Skeletal muscle cell (primary cell): ENCODE measurements at regions not wholly inside any gene's neighbourhood (a gene's known extent, or its start where the extent isn't known, plus 50 kb on each side); places are given as distances from the start of the nearest gene placed in this dataset.

Source experiments
- DNase-seq: peaks from one replicate; pipeline ENCODE4 v3.0.0-alpha.2; 2010; ENCODE audit warnings: low read depth
- H3K4me3 ChIP-seq: 2 replicates; pipeline ENCODE4 v1.5.1; 2011; ENCODE audit warnings: low read depth, mild to moderate bottlenecking, control low read depth, low read length, moderate library complexity

GRCh38 chr10:128694851-128695725, 568.9 kb upstream of the MKI67 start:
- no peak overlapping the region for H3K4me3 ChIP-seq
- DNase-seq: no peak

- DNase-seq: no peak
- H3K4me3 ChIP-seq: no peak overlapping the region
Observed at GRCh38 chr10:128695931-128696330, 569.7 kb upstream of the MKI67 start.

- DNase-seq: no peak
- no peak overlapping the region for H3K4me3 ChIP-seq
Observed at GRCh38 chr10:128697437-128697836, 571.2 kb upstream of the MKI67 start.

GRCh38 chr10:128701381-128701780, 575.2 kb upstream of the MKI67 start:
- H3K4me3 ChIP-seq: no peak overlapping the region
- no peak for DNase-seq

GRCh38 chr10:128701837-128702236, 575.6 kb upstream of the MKI67 start:
- no peak overlapping the region for H3K4me3 ChIP-seq
- no peak for DNase-seq

GRCh38 chr10:128704716-128705115, 578.5 kb upstream of the MKI67 start:
- no peak overlapping the region for H3K4me3 ChIP-seq
- DNase-seq: no peak

- DNase-seq: no peak
- H3K4me3 ChIP-seq: no peak overlapping the region
Observed at GRCh38 chr10:128708182-128708581, 582.0 kb upstream of the MKI67 start.

GRCh38 chr10:128709686-128710085, 583.5 kb upstream of the MKI67 start:
- DNase-seq: no peak
- no peak overlapping the region for H3K4me3 ChIP-seq

GRCh38 chr10:128710098-128710797, 584.0 kb upstream of the MKI67 start:
- DNase-seq: no peak
- H3K4me3 ChIP-seq: no peak overlapping the region

GRCh38 chr10:128710798-128711183, 584.6 kb upstream of the MKI67 start:
- no peak for DNase-seq

GRCh38 chr10:128711806-128712205, 585.6 kb upstream of the MKI67 start:
- no peak overlapping the region for H3K4me3 ChIP-seq
- DNase-seq: no peak

More at GRCh38 chr10:128710798-128711183, 584.6 kb upstream of the MKI67 start:
- no peak overlapping the region for H3K4me3 ChIP-seq

GRCh38 chr10:128712661-128713400, 586.6 kb upstream of the MKI67 start:
- H3K4me3 ChIP-seq: no peak overlapping the region
- DNase-seq: no peak

- no peak overlapping the region for H3K4me3 ChIP-seq
- no peak for DNase-seq
Observed at GRCh38 chr10:128713471-128713870, 587.2 kb upstream of the MKI67 start.

- no peak overlapping the region for H3K4me3 ChIP-seq
- no peak for DNase-seq
Observed at GRCh38 chr10:128713874-128714570, 587.8 kb upstream of the MKI67 start.

- DNase-seq: no peak
- no peak overlapping the region for H3K4me3 ChIP-seq
Observed at GRCh38 chr10:128714644-128715415, 588.6 kb upstream of the MKI67 start.

GRCh38 chr10:128716181-128716580, 590.0 kb upstream of the MKI67 start:
- DNase-seq: no peak

GRCh38 chr10:128721963-128722445, 595.8 kb upstream of the MKI67 start:
- no peak overlapping the region for H3K4me3 ChIP-seq
- DNase-seq: no peak

More at GRCh38 chr10:128716181-128716580, 590.0 kb upstream of the MKI67 start:
- H3K4me3 ChIP-seq: no peak overlapping the region

- H3K4me3 ChIP-seq: no peak overlapping the region
- DNase-seq: no peak
Observed at GRCh38 chr10:128722947-128723346, 596.7 kb upstream of the MKI67 start.
